NCI-H748 (cell line): ENCODE measurements at regions not wholly inside any gene's neighbourhood (a gene's known extent, or its start where the extent isn't known, plus 50 kb on each side); places are given as distances from the start of the nearest gene placed in this dataset.

ENCODE experiments used
- DNase-seq: peaks from one replicate; lab custom pipeline; 2025; ENCODE audit not compliant: unreplicated experiment; lab: John Stamatoyannopoulos, UW

- DNase-seq, result no peak
These were observed 735.4 kb upstream of the GRM7 start for GRCh38 chr3:6125520-6125919.

DNA sequence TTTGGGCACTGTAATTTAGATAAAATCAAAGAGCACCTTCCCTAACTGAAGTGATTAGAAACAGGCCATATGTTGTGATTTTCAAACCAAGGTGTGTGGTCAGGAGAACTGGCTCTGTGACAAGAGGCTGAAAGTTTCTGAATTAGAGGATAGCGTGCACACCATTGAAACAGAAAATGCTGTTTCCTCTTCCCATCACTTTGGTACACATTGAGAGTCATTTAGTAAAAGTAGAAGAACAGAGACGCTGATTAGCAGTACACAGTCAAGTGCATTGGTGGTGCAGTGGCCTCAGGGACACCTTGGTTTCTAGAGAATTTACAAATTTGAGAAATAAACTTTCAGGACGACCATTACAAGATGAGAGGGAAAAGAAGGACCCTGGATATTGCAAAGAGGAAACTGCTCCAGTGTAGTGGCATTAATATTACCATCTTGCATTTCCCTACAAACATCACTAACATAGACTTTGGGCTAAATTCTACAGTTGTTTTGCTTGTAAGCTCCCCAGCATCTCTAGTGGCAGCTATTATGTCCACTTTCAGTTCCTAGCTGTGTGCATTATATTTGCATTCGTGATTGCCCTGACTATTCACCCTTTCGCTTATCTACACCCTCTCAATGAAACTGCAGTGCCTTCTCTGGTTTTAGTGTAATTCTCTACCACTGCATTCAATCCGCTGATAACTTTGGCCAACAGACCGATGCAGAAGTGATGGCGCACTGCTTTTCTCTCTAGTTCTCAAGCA is 728.1 kb upstream of the GRM7 start:
- DNase-seq, result peak; percentile 9

GRCh38 chr3:6142707-6143106 is 718.2 kb upstream of the GRM7 start:
- DNase-seq, result no peak

- no peak for DNase-seq
These were observed 713.0 kb upstream of the GRM7 start for GRCh38 chr3:6147883-6148282.

- DNase-seq, result no peak
These were observed 705.1 kb upstream of the GRM7 start for GRCh38 chr3:6155650-6156338.

GRCh38 chr3:6165951-6166350 is 695.0 kb upstream of the GRM7 start:
- no peak for DNase-seq

- no peak for DNase-seq
These were observed 692.7 kb upstream of the GRM7 start for GRCh38 chr3:6168256-6168655.

DNA sequence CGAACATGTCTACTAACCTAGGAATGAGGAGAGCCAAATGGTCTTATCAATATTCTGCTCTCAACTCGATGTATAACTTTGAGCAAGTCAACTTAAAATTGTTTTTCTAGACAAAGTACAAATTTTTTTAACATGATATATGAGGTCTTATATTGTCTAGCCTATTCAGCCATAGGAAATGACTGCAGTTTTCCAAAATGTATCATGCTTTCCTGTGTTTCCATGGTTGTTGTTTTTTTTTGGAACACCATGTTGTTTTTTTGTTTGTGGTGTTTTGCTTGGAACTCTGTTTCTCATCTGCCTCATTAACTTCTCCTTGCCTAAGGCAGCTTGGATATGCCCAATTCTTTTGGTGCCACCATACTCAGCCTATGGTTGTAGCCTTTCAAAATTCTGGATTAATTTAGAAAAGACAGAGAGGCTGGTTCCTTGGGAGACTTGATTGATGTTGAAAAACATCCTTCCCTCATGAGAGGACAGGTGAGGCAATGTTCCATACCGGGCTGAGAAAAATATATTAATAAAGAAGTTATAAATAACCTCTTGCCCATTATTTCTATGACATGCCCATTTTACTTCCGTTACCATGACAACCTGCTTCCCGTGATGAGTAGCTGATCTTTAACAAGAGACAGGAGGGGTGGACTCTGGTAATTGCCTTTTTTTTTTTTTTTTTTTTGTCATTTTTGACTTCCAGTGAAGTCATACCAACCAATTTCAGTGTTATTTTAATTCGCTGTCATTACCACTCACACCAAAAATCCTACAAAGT is 687.9 kb upstream of the GRM7 start:
- DNase-seq, result no peak

DNA sequence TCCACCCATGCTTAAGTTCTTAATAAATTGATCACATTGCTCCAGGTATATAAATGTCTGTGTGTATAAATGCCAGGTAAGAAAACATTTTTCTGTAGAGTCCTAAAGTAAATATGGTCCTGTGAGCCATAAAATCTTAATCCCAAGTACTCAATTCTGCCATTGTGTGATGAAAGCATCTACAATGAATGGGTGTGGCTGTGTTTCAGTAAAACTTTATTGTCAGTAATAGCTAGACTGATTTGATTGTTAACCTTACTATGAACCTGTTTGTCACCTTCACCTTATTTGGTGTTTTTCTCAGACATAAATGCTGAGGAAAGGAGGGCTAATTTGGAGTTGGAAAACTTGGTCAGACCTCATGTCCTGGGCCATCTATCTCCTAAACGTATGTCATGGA is 683.5 kb upstream of the GRM7 start:
- DNase-seq, result no peak

DNA sequence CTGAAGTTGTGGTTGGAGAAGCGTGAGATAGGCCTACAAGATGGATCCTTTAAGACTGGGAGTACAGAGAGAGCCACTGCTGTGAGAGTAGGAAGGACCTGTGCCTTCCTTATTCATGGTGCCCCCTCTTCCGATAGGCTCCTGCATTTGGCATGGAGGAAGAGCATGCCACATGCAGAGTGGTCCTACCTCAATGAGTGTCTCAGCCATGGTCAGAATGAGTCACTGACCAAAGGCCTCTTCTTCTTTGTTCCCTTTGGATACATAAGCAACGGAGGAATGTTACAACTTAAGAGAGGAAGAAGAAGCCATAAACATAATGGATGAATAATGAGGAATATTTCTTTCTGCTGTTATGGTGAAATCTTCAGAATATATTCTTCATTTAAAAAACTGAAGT is 681.2 kb upstream of the GRM7 start:
- no peak for DNase-seq

DNA sequence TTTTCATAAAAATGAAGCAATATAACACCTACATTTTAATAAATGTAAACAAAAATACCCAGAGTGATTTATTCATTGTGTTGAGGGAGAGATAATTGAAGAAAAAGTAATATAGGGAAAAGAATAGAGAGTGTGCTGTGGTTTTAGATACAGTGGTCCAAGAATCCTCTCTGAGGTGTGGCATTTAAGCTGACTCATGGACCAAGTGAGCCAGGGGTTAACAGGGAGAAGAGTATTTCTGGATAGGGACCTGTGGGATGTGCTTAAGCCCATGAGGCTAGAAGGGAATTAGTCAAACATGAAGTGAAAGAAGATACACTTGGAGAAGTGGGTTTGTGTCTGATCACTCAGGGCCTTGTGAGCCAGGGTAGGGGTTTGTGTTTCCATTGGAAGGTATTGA is 680.7 kb upstream of the GRM7 start:
- DNase-seq, result no peak

- peak; percentile 27 for DNase-seq
These were observed 678.4 kb upstream of the GRM7 start for GRCh38 chr3:6182476-6182875.

DNA sequence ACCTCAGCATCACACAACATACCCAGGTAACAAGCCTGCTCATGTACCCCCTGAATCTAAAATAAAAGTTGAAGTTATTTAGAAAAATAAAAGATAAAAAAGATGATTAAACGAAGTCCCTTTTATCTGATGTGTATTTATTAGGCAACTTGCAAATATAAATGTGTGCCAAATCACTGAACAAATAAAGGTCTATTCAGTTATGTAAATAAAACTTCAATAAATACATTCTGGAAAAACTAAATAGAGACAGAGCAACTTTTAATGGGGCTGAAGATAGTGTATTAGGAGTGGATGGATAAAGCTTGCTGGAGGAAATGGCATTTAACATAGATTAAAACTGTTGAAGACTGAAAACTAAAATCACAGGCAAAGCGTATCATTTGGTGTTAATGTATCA is 678.0 kb upstream of the GRM7 start:
- no peak for DNase-seq

GRCh38 chr3:6189384-6189783 is 671.5 kb upstream of the GRM7 start:
- no peak for DNase-seq

DNA sequence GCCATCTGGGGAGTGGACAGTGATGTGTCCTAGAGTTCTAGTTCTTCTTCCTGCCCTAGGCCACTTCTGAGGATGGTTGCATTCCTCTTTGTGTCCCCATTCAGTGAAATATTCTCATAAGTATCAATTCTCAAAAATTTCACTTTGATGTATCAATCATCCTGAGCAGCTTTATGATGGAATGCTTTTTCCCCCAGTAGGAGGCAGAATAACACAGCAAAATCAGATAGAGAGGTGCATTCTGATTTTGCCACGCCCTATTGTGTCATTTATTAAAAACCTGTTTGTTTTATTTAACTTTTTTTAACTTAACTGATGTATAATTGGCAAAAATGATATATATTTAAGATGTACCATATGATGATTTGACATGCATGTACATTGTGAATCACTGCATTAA is 656.0 kb upstream of the GRM7 start:
- DNase-seq, result peak; percentile 14

- peak; percentile 32 for DNase-seq
These were observed 644.5 kb upstream of the GRM7 start for GRCh38 chr3:6216135-6217026.

DNA sequence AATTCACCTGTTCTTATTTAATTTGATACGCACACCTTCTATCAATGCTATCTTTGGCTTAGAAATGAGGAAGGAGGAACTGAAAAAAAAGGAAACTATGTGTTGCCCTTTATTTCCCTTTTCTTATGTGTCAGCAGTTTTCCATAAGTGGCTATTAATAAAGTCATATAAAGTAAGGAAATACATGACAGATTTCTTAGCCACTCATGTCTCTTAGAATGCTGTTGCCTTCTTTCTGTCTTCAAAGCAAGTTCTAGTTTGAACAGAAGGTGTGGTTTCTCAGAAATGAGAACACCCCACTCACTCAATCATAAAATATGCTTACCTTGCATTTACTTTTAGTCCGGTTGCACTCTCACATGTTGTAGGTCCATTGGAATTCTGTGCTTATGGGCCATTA is 640.5 kb upstream of the GRM7 start:
- DNase-seq, result no peak

DNA sequence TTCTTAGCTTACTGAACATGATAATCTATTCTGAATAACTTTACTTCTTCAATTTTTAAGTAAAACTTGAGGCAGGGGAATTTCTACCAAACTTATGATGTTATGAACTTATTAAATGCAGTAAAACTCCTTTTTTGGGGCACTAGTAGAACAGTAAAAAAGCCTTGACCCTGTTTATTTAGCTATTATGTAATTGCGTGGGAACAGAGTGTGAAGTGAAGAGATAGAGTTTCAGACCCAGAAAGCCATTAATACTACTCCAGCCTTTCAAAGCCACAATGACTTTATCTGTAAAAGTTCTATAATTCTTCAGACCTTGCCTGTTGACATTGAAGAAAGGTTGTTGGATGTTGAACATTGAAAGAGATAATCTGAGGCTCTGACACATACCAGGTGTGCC is 638.8 kb upstream of the GRM7 start:
- no peak for DNase-seq

GRCh38 chr3:6223572-6223971 is 637.3 kb upstream of the GRM7 start:
- DNase-seq, result no peak

GRCh38 chr3:6228958-6229683 is 631.8 kb upstream of the GRM7 start:
- DNase-seq, result no peak
